Activated CD8-positive, alpha-beta memory T cell treated with anti-CD3 and anti-CD28 coated beads for 48 hours (primary cell): ENCODE measurements at regions not wholly inside any gene's neighbourhood (a gene's known extent, or its start where the extent isn't known, plus 50 kb on each side); places are given as distances from the start of the nearest gene placed in this dataset.

Source experiments
- DNase-seq, 3 experiments: peaks; one replicate each; pipeline ENCODE4 v3.0.0-alpha.2; 2020; ENCODE audit warnings: low read depth in 2 of 3, low spot score in 2 of 3

DNA sequence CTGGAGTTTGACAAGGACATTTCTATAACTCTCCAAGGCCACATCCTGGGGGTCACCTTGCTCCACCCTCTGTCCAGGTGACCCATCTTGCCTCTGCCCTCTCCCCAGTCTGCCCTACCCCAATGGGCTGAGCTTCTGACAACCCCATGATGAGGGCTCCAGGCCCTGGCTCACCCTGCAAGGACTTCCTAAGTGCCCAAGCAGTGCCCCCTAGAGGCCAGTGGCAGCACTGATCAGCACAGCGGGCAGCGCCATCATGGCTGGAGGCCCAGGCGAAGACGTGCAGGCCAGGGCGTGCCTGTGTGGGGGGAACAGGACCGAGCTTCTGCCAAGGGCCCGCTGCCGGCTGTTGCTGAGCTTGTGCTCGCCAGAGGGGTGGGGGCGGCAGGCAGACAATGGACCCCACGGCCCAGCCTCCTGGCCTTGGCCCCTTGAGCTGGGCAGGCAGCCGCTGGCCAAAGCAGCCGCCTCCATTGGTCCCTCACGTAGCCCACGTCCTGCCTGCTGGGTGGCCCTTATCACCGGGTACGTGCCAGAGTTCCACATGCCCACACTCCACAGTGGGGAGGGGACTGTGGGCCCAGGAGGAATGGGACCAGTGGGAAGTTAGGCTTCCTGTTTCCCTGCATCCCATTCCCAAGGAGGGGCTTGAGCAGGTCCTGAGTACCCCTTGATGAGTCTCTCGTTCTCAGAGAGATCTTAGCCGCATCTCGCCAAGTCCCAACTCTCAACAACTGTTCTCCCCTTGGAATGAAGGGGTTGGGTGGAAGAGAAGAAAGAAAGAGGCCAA, 64.3 kb downstream of the MRPL14 start:
- DNase-seq = no peak

- DNase-seq = no peak
Observed at GRCh38 chr6:44062105-44062770, 65.0 kb downstream of the MRPL14 start.

- no peak for DNase-seq
Observed at GRCh38 chr6:44061375-44062104, 65.7 kb downstream of the MRPL14 start.

DNA sequence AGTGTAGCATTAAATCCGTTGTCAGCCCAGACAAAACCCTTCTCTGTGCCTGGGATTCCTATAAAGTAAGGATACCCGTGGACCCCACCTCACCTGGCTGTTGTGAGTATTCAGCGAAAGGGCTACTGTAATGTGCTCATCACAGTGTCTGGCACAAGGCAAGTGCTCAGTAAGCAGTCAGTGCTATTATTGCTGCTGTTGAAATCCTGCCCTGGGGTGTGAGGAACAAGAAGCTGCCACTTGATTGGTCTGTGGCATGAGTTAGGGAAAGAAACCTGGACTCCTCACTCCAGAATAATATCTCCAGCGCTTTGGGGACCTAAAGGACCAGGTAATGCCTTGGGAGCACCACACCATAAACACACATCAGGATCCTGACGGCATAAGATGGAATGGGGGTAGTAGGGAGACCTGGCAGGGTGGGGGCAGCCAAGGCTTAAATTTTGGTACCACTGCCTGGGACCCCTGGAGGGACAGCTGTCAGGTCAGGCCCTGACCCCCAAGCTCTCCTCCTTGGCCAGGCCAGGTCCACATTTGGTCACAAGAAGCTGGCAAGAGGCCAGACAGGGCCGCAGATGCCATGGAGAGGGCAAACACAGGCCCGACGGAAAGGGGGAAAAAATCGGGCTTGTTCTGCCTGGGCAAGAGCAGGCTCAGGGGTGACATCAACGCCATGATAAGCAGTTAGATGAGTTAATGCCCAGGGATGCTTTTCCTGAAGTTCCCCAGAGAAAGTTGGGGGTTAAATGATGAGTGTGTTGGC, 66.5 kb downstream of the MRPL14 start:
- DNase-seq = no peak

GRCh38 chr6:44059359-44060346, 67.6 kb downstream of the MRPL14 start:
- no peak for DNase-seq

DNA sequence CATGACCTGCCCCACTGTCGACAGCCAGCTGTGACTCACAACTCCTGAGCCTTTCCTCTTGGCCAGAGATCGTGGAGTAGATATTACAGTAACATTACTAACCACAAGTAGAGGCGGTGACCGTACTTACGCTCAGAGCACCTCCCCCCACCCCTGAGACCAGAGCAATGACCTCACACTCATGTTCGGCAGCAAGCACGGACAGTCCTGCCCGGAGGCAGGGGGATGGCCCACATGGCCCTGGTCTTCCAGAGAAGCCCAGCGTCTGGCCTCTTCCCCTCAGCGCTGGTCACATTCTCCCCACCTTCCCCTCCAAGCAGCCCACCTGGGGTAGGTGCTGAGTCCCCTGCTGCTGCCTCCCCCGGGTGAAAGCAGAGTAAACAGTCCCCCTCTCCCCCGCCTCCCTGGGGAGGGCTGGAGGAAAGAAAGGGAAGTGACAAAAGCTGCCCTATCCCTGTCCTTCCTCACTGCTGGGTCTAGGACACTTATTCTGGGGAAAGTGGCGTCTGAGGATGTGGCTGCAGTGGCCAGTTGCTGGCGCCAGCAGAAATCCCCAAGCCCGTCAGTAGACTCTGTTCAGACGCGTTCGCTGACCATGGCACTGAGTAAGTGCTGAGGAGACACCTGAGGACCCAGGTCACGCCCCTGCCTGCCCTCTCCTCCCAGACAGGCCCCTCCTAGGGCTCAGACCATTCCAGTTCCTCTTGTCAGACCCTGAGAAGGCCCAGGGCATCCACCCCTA, 68.5 kb downstream of the MRPL14 start:
- DNase-seq = no peak

- no peak for DNase-seq
Observed at GRCh38 chr6:44057931-44058616, 69.2 kb downstream of the MRPL14 start.

- DNase-seq = no peak
Observed at GRCh38 chr6:44057238-44057930, 69.9 kb downstream of the MRPL14 start.

DNA sequence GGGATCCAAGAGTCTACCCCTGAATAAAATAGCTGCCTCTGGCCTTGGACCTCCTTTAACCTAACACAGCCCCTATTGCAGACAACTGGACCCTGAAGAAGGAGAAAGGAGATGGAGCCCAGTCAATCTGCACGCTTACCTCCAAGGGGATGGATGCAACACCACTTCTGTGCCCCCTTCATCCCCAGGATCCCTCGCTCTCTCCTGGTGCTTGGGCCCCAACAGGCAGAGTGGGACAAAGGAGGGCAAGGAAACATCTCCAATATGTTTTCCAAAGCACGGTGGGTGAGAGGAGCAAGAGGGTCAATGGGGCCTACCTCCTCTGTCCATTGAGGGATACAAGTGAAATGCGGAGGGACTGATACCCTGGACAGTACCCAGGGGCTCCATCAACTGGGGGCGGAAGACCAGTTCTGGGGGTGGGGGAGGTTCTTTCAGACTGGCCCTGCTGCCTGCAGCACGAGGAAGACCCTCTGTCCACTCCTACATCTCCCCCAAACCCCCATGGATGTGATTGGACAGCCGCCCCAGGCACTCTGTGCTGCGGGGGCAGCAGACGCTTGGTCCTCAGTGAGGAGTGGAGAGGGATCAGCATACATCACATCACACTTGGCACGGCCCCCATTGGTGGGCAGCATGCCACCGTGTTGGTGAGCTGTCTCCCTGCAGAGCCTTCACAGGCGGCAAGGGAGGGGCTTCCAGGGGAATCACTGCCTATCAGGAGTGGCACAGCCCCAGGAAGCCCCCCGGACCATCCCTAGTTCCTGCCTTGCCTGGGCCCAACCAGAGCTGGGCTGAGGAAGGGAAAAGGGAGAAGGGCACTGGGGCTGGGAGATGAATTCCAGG, 70.6 kb downstream of the MRPL14 start:
- DNase-seq = no peak

DNA sequence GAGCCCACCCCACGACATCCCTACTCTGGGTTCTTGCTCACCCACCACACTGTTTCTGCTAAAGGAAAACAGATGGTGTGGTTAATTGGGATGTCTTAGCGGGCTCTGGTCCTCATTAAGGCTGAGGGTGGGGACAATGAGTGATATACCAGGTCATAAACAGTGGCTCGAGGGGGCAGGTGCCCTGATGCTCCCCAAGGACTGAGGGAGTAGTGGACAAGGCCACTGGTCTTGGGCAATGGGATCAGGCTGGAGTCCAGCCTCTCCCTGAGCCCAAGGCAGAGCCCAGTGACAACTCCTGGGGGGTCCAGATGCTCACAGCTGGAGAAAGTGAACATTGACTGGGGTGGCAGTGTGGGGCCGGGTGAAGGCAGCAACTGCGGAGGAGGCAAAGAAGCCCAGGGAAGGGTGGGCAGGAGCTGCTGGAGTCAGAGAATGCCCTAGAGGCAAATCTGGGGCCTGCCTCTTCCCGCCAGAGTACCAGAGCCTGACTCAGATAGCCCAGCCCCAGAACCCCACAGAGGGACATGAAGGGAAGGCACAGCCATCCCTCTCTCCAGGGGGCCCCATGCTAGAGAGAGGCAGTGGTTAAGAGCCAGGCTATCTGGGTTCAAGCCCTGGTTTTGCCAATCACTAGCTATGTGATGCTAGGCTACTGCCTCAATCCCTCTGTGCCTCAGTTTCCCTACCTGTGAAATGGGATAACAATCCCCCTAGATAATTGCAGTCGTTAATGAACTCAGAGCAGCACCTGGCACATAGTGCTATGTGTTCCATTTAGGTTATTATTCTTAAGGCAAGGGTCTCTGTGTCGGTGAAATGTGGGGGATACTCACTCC, 72.3 kb downstream of the MRPL14 start:
- DNase-seq = no peak

GRCh38 chr6:44053760-44054556, 73.3 kb downstream of the MRPL14 start:
- DNase-seq = no peak

GRCh38 chr6:44053106-44053756, 74.0 kb downstream of the MRPL14 start:
- DNase-seq = no peak

DNA sequence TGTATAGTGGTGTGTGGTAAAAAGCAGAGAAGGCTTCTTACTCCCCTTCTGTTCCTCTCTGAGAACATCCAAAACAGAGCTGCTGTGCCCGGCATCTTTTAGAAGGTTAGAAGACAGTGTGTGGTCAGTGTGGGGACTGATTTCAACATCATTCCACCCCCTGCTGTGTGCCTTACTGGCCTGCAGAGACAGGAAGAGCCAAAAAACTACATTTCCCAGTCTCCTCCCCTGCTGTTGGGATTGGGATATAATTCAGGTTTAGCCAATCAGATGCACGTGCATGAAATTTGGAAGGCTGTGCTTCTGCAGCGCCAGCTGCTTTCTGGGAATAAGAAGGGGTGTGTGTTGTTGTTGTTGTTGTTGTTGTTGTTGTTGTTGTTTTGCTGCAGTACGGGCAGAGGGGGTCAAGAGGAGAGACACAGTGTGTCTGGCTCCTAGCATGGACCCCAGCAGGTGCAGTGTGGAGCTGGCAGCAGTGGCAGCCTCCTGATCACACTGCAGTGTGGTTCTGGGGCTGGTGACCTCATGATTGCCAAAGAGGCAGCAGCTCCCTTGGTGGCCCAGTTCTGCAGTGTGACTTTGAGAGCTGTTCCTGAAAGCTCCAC, 74.7 kb downstream of the MRPL14 start:
- DNase-seq = no peak

- no peak for DNase-seq
Observed at GRCh38 chr6:44051515-44051914, 75.7 kb downstream of the MRPL14 start.
